ENCODE measurements at regions not wholly inside any gene's neighbourhood (a gene's known extent, or its start where the extent isn't known, plus 50 kb on each side); places are given as distances from the start of the nearest gene placed in this dataset. TPM values are rescaled to one million over a fixed set of nuclear protein-coding genes. Genes with fewer than 3 reads are reported as not detected.

- ChIA-PET POLR2A (no interaction called here), CTCF (no interaction called here)
- Histone ChIP-seq H3K27ac (ENCODE audit: low read depth, low read length) (no peak overlapping the region), H3K27me3 (ENCODE audit: control insufficient read depth, insufficient read depth, low read length) (peaks cover 4% of the 10 kb centered on the region), H3K9me3 (ENCODE audit: control insufficient read depth, insufficient read depth, low read length) (peaks cover 22% of the 10 kb centered on the region), H3K4me3 (ENCODE audit: low read depth, low read length) (no peak overlapping the region)
- no peak for TF ChIP-seq CTCF (IDR thresholded peaks at IDR 0.05; ENCODE audit: low read depth, low read length)
- no peak for DNase-seq (ENCODE audit: low read depth, low spot score)
Measured at GRCh38 chr20:61192337-61192950, 59.6 kb upstream of the CDH4 start.

DNA sequence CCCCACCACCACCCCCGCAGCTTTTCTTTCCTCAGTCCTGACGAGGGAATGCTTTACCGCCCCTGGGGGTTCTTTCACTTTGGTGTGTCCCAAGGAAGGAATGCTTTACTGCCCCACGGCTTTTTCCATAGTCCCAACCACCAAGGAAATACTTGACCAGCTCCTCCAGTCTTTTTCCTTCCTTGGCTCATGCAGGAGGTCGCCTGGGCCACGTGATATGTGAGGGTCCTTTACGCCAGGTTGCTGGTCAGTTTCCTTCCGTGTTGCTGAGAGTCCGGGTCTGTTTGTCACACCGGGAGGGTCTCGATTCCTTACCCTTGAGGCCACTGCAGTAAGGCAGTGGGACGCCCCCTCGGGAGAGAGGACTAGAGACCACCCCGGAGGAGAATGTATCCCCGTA lies 58.9 kb upstream of the CDH4 start:
- no peak for DNase-seq (ENCODE audit: low read depth, low spot score)
- CTCF ChIA-PET: no interaction called here
- peaks cover 4% of the 10 kb centered on the region for H3K27me3 ChIP-seq (ENCODE audit: control insufficient read depth, insufficient read depth, low read length)
- no peak overlapping the region for H3K27ac ChIP-seq (ENCODE audit: low read depth, low read length)
- TF ChIP-seq CTCF (IDR thresholded peaks at IDR 0.05; ENCODE audit: low read depth, low read length): no peak
- H3K9me3 ChIP-seq (ENCODE audit: control insufficient read depth, insufficient read depth, low read length): peaks cover 17% of the 10 kb centered on the region
- H3K4me3 ChIP-seq (ENCODE audit: low read depth, low read length): no peak overlapping the region
- POLR2A ChIA-PET: no interaction called here

Small RNA genes lying in the stretch of these regions (small RNA-seq; reads per million reads assigned to genes)
- gene MIR4533 (ENCODE audit: insufficient read length, low read depth) (not detected), gene MIR548AG2 (ENCODE audit: insufficient read length, low read depth) (not detected), gene MIR646 (ENCODE audit: insufficient read length, low read depth) (not detected)

Data from AG04450 (cell line).